AG09309 (cell line): ENCODE measurements at regions not wholly inside any gene's neighbourhood (a gene's known extent, or its start where the extent isn't known, plus 50 kb on each side); places are given as distances from the start of the nearest gene placed in this dataset.
"Not testable (repeated sequence)": the region's sequence is repeated elsewhere in the genome, so short reads cannot be mapped to it uniquely, and the experiment has no call there.

Experiments used
- DNase-seq: peaks from one replicate; pipeline ENCODE4 v3.0.0-alpha.2; 2010; ENCODE audit warnings: low read depth
- H3K4me3 ChIP-seq: 2 replicates; pipeline ENCODE4 v1.5.1; 2011; ENCODE audit warnings: mild to moderate bottlenecking, low read depth, low read length, moderate library complexity; ENCODE audit not compliant: control insufficient read depth

DNA sequence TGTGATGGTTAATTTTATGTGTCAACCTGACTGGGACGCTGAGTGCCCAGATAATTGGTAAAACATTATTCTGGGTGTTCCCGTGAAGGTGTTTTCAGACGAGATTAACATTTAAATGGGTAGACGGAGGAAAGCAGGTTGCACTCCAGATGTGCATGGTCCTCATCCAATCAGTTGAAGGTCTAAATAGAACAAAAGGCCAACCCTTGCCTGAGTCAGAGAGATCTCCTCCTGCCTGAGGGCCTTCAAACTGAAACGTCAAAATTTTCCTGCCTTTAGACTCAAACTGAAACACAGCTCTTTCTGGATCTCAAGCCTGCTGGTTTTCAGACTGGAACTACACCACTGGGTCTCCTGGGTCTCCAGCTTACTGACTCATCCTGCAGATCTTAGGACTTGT lies 73.5 kb downstream of the NPIPA8 start:
- not testable (repeated sequence) for H3K4me3 ChIP-seq, DNase-seq

DNA sequence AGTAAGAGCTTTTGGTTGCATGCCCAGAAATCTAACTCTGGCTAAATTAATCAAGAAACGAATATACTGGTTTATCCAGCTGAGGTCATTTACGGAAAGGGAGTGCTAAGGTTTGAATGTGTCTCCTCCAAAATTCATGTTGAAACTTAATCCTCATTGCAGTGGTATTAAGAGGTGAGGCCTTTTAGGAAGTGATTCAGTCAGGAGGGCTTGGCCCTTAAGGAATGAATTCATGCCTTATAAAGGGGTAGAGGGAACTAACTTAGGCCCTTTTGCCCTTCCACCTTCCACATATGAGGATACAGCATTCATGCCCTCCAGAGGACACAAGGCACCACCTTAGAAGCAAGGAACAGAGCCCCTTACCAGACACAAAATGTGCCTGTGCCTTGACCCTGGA lies 74.7 kb downstream of the NPIPA8 start:
- DNase-seq, H3K4me3 ChIP-seq: not testable (repeated sequence)

GRCh38 chr16:18259496-18260176 lies 76.9 kb downstream of the NPIPA8 start:
- H3K4me3 ChIP-seq, DNase-seq: not testable (repeated sequence)

GRCh38 chr16:18252943-18253342 lies 83.6 kb downstream of the NPIPA8 start:
- not testable (repeated sequence) for H3K4me3 ChIP-seq, DNase-seq

DNA sequence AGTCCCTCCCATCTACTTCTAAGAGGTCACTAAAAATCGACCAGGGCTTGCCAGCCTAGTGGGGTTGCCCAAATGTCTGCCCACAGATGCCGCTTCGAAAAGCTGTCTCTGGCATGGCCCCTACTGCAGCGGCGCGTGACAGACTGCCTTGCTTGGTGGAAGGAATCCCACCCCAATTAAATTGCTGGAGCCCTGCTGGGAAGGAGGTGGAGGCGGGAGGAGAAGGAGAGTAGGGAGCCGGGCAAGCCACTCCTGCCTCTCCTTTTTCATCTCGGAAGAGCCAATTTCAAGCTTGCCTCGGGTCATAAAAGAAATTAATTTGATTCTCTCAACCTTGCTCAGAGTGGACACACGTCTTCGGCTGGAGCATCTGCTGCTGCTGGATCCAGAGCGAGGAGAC lies 106.0 kb downstream of the NPIPA8 start:
- not testable (repeated sequence) for H3K4me3 ChIP-seq, DNase-seq

- not testable (repeated sequence) for H3K4me3 ChIP-seq, DNase-seq
Observed at GRCh38 chr16:18222054-18223009, 114.2 kb downstream of the NPIPA8 start.

DNA sequence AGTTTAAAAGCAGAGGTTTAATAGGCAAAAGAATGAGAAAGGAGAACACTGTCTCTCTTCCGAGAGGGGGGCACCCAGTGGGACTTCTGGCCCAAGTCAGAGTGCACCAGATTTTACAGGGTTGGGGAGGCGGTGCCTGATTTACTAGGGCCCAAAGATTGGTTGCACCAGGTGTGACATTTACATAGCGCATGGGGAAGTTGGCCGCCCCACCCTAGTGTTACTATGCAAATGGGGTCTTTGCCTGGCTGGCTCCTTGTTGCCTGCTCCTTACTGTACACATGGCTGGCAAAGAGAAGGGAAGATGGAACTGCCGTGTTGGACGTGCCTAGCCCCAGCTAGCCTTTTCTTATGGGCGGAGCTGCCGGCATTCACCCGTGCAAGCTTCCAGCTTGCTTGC lies 118.8 kb downstream of the NPIPA8 start:
- H3K4me3 ChIP-seq, DNase-seq: not testable (repeated sequence)

GRCh38 chr16:18216814-18217213 lies 119.7 kb downstream of the NPIPA8 start:
- DNase-seq, result not testable (repeated sequence)

GRCh38 chr16:18213810-18214209 lies 122.7 kb downstream of the NPIPA8 start:
- not testable (repeated sequence) for H3K4me3 ChIP-seq, DNase-seq

More at GRCh38 chr16:18216814-18217213, 119.7 kb downstream of the NPIPA8 start:
- not testable (repeated sequence) for H3K4me3 ChIP-seq

DNA sequence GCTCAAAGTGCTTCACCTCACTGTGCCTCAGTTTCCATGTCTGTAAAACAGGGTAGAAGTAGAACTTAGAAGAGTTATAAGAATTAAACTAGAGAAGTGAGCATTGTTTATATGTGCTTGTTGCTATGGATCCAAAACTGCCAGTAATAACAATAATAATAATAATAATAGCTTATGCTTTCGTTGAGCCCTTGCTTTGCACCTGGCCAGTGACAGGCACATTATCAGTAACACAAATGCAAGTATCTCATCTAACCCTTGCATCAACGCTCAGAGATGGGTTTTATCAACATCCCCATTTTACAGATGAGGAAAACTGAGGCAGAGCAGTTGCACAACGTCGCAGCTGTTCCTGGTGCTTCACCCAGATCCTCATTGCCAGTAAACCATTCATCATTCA lies 125.0 kb downstream of the NPIPA8 start:
- not testable (repeated sequence) for DNase-seq, H3K4me3 ChIP-seq

- H3K4me3 ChIP-seq, DNase-seq: not testable (repeated sequence)
Observed at GRCh38 chr16:18204786-18205185, 131.8 kb downstream of the NPIPA8 start.

- not testable (repeated sequence) for H3K4me3 ChIP-seq, DNase-seq
Observed at GRCh38 chr16:18204309-18204708, 132.2 kb downstream of the NPIPA8 start.

DNA sequence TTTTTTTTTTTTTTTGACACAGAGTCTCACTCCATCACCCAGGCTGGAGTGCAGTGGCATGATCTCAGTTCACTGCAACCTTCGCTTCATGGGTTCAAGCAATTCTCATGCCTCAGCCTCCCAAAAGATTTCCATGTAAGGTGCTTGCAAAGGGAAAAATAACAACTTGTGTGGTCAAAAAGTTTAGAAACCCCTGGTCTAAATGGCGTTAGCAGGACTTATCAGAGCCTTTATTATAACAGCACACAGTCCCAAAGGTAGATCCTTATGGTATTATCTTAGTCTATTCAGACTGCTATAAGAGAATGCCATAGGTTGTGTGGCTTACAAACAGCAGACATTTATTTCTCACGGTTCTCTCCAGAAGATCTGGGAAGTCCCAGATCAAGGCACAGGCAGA lies 135.0 kb downstream of the NPIPA8 start:
- H3K4me3 ChIP-seq, DNase-seq: not testable (repeated sequence)

- DNase-seq, H3K4me3 ChIP-seq: not testable (repeated sequence)
Observed at GRCh38 chr16:18192389-18192788, 144.1 kb downstream of the NPIPA8 start.

- DNase-seq, H3K4me3 ChIP-seq: not testable (repeated sequence)
Observed at GRCh38 chr16:18190179-18190578, 146.4 kb downstream of the NPIPA8 start.

- DNase-seq, H3K4me3 ChIP-seq: not testable (repeated sequence)
Observed at GRCh38 chr16:18184755-18185154, 151.8 kb downstream of the NPIPA8 start.

GRCh38 chr16:18181028-18181427 lies 155.5 kb downstream of the NPIPA8 start:
- not testable (repeated sequence) for DNase-seq, H3K4me3 ChIP-seq

GRCh38 chr16:18173945-18174497 lies 162.5 kb downstream of the NPIPA8 start:
- H3K4me3 ChIP-seq, DNase-seq: not testable (repeated sequence)

DNA sequence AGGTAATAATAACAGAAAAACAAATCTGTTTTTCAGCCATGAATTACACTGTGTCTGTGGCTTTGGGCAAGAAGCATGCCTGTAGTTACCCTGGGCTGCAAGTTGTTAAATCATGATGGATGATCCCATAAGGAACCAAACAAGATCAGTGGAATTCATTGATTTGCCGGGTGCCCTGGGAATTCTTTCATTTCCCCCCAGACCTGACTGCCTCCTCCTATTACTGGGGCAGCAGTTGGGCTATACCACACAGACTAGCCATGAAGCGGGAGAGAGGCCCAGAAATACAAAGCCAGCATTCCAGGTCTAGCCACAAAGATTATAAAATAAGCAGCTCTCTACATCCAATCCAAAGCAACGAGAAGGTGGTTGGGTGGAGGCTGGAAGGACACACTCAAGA lies 174.2 kb downstream of the NPIPA8 start:
- not testable (repeated sequence) for DNase-seq, H3K4me3 ChIP-seq
